ENCODE measurements at regions not wholly inside any gene's neighbourhood (a gene's known extent, or its start where the extent isn't known, plus 50 kb on each side); places are given as distances from the start of the nearest gene placed in this dataset.

- no peak for DNase-seq (ENCODE audit: low read depth)
Observed at GRCh38 chr13:40221131-40221459, 445.3 kb downstream of the FOXO1 start.

- DNase-seq (ENCODE audit: low read depth) = no peak
Observed at GRCh38 chr13:40221460-40222201, 444.8 kb downstream of the FOXO1 start.

- DNase-seq (ENCODE audit: low read depth) = no peak
Observed at GRCh38 chr13:40223585-40223984, 442.9 kb downstream of the FOXO1 start.

- no peak for DNase-seq (ENCODE audit: low read depth)
Observed at GRCh38 chr13:40228496-40228895, 437.9 kb downstream of the FOXO1 start.

- no peak for DNase-seq (ENCODE audit: low read depth)
Observed at GRCh38 chr13:40228990-40229389, 437.5 kb downstream of the FOXO1 start.

- no peak for DNase-seq (ENCODE audit: low read depth)
Observed at GRCh38 chr13:40230833-40231266, 435.6 kb downstream of the FOXO1 start.

GRCh38 chr13:40231311-40231710 lies 435.1 kb downstream of the FOXO1 start:
- DNase-seq (ENCODE audit: low read depth) = no peak

- no peak for DNase-seq (ENCODE audit: low read depth)
Observed at GRCh38 chr13:40231751-40232150, 434.7 kb downstream of the FOXO1 start.

GRCh38 chr13:40232311-40233040 lies 434.0 kb downstream of the FOXO1 start:
- DNase-seq (ENCODE audit: low read depth) = no peak

- DNase-seq (ENCODE audit: low read depth) = no peak
Observed at GRCh38 chr13:40233731-40234195, 432.7 kb downstream of the FOXO1 start.

GRCh38 chr13:40235160-40235796 lies 431.2 kb downstream of the FOXO1 start:
- no peak for DNase-seq (ENCODE audit: low read depth)

- no peak for DNase-seq (ENCODE audit: low read depth)
Observed at GRCh38 chr13:40236566-40237168, 429.8 kb downstream of the FOXO1 start.

- no peak for DNase-seq (ENCODE audit: low read depth)
Observed at GRCh38 chr13:40238761-40239160, 427.7 kb downstream of the FOXO1 start.

- no peak for DNase-seq (ENCODE audit: low read depth)
Observed at GRCh38 chr13:40240293-40240692, 426.1 kb downstream of the FOXO1 start.

- DNase-seq (ENCODE audit: low read depth) = no peak
Observed at GRCh38 chr13:40241125-40241798, 425.2 kb downstream of the FOXO1 start.

GRCh38 chr13:40243047-40243446 lies 423.4 kb downstream of the FOXO1 start:
- no peak for DNase-seq (ENCODE audit: low read depth)

- no peak for DNase-seq (ENCODE audit: low read depth)
Observed at GRCh38 chr13:40243982-40244381, 422.5 kb downstream of the FOXO1 start.

GRCh38 chr13:40245567-40245966 lies 420.9 kb downstream of the FOXO1 start:
- DNase-seq (ENCODE audit: low read depth) = no peak

GRCh38 chr13:40247845-40248244 lies 418.6 kb downstream of the FOXO1 start:
- DNase-seq (ENCODE audit: low read depth) = no peak

- no peak for DNase-seq (ENCODE audit: low read depth)
Observed at GRCh38 chr13:40251343-40252032, 415.0 kb downstream of the FOXO1 start.

GRCh38 chr13:40252241-40252640 lies 414.2 kb downstream of the FOXO1 start:
- no peak for DNase-seq (ENCODE audit: low read depth)
